Prostate gland (tissue), 2 donors: ENCODE measurements at regions not wholly inside any gene's neighbourhood (a gene's known extent, or its start where the extent isn't known, plus 50 kb on each side); places are given as distances from the start of the nearest gene placed in this dataset.
"Not testable (repeated sequence)": the region's sequence is repeated elsewhere in the genome, so short reads cannot be mapped to it uniquely, and the experiment has no call there.

Source experiments
- DNase-seq: peaks from one replicate; pipeline ENCODE4 v3.0.0-alpha.2; 2019; ENCODE audit warnings: low spot score
- H3K27ac ChIP-seq, 2 donors: fragments of 200-600 bp; sonication (generic); 2 replicates each; pipeline ENCODE4 v1.5.1; 2017 to 2019
- H3K27me3 ChIP-seq: fragments of 200-600 bp; sonication (generic); replicated peaks from 2 replicates; pipeline ENCODE4 v1.5.1; 2019; ENCODE audit not compliant: insufficient read depth
- H3K36me3 ChIP-seq, 2 donors: fragments of 200-600 bp; sonication (generic); 1 replicate in 1 of 2; 2 replicates in 1 of 2; pipeline versions ENCODE4 v1.5.1 to v1.8.1; 2017 to 2019
- H3K4me1 ChIP-seq: fragments of 200-600 bp; sonication (generic); replicated peaks from 2 replicates; pipeline ENCODE4 v1.5.1; 2019
- H3K4me3 ChIP-seq, 2 donors: fragments of 200-600 bp; sonication (generic); 2 replicates each; pipeline ENCODE4 v1.5.1; 2017 to 2019
- H3K9me3 ChIP-seq: fragments of 200-600 bp; sonication (generic); 2 replicates; pipeline ENCODE4 v1.5.1; 2017
- POLR2A ChIP-seq: fragments of 450-650 bp; IDR thresholded peaks from one replicate; pipeline ENCODE4 v1.6.1; 2016; ENCODE audit warnings: antibody characterized with exemption, mild to moderate bottlenecking
- POLR2AphosphoS5 ChIP-seq: sonication (generic); formaldehyde crosslinking; IDR thresholded peaks from one replicate; pipeline ENCODE4 v1.6.1; 2017; ENCODE audit warnings: antibody characterized with exemption
- WGBS: methylation state at CpG from one replicate; pipeline ENCODE4 v1.1.5; 2018; 5-methylcytosine and 5-hydroxymethylcytosine counted together
- intact Hi-C: fragments of 100-400 bp; cut with DNase I; formaldehyde crosslinking; loops from one replicate; pipeline ENCODE4 v1.14.2; 2022
- TF ChIP-seq, protein P1 (sequence below), 4 experiments: fragments of 200-600 bp in 2 of 4; fragments of 450-650 bp in 2 of 4; sonication (generic) in 2 of 4; IDR thresholded peaks; 1 replicate in 3 of 4; 2 replicates in 1 of 4; pipeline ENCODE4 v1.5.1; 2016 to 2019; ENCODE audit warnings: antibody characterized with exemption in 4 of 4, mild to moderate bottlenecking in 2 of 4, moderate library complexity in 2 of 4

DNA sequence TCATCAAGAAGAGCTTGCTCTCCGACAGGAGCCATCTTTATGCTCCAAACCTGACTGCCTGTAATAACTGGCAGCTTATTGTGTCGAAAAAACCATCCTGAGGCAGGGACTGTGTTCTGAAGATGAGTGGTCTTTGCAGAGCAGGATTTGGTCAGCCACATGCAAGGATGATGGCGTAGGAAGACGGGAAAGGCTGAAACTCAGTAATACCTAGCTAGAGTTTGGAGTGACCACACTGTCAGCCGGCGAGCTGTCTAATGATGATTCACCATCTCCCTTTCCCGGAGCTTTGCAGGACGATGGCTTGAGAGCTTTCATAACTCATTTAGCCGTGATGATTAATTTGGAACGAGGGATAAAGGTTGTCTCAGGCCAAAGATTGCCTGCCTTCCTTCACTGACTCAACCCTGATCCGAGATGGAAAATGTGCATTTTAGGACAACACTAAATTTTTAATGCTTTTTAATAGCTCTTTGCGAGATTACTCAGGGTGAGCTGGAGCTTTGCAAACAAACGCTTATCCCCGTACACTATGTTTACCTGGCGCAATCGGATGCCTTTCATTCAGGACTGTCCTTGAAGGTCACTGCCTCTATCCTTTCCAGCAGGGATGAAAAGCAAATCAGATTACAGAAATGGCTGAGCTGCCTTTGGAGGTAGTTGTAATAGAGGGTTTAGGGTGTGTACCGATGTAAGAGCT is 288.5 kb downstream of the ASMT start:
- Histone ChIP-seq H3K36me3 (no peaks in the 10 kb centered on the region), H3K4me1 (no peaks in the 10 kb centered on the region), H3K27ac (no peak overlapping the region), H3K27me3 (no peaks in the 10 kb centered on the region), H3K9me3 (no peaks in the 10 kb centered on the region), H3K4me3 (no peak overlapping the region)
- no peak for DNase-seq
- WGBS: 53% methylated on average over 17 of the region's 17 CpGs
- intact Hi-C loops: no loop called here
- TF ChIP-seq POLR2A: no peak
- TF ChIP-seq POLR2AphosphoS5: no peak
- TF ChIP-seq, protein P1, sequence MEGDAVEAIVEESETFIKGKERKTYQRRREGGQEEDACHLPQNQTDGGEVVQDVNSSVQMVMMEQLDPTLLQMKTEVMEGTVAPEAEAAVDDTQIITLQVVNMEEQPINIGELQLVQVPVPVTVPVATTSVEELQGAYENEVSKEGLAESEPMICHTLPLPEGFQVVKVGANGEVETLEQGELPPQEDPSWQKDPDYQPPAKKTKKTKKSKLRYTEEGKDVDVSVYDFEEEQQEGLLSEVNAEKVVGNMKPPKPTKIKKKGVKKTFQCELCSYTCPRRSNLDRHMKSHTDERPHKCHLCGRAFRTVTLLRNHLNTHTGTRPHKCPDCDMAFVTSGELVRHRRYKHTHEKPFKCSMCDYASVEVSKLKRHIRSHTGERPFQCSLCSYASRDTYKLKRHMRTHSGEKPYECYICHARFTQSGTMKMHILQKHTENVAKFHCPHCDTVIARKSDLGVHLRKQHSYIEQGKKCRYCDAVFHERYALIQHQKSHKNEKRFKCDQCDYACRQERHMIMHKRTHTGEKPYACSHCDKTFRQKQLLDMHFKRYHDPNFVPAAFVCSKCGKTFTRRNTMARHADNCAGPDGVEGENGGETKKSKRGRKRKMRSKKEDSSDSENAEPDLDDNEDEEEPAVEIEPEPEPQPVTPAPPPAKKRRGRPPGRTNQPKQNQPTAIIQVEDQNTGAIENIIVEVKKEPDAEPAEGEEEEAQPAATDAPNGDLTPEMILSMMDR (IDR thresholded peaks at IDR 0.05): no peak

GRCh38 chrX:1904663-1905218 is 289.9 kb downstream of the ASMT start:
- 87% methylated on average over 2 of the region's 2 CpGs for WGBS
- Histone ChIP-seq H3K9me3 (no peaks in the 10 kb centered on the region), H3K27me3 (no peaks in the 10 kb centered on the region), H3K4me1 (no peaks in the 10 kb centered on the region), H3K27ac (no peak overlapping the region), H3K4me3 (no peak overlapping the region), H3K36me3 (no peaks in the 10 kb centered on the region)
- no peak for DNase-seq
- intact Hi-C loops: no loop called here
- no peak for TF ChIP-seq POLR2AphosphoS5

DNA sequence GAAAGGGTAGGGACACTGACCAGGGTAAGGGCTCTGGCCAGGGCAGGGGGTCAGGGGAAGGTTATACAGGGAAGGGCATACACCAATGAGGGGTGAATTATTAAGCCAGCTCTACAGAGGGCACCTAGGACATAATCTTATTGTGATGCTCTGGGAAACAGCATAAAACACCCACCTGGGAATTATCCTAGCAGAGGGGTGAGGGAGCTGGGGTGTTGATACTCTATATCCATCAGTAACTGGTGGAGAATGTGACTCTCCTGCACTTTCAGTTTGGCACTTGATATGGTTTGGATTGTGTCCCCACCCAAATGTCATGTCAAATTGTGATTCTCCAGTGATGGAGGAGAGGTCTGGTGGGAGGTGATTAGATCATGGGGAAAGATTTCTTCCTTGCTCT is 291.2 kb downstream of the ASMT start:
- no peak for DNase-seq
- H3K27me3 ChIP-seq: no peaks in the 10 kb centered on the region
- H3K4me3 ChIP-seq: no peak overlapping the region
- H3K27ac ChIP-seq: no peak overlapping the region
- no peaks in the 10 kb centered on the region for H3K9me3 ChIP-seq
- intact Hi-C loops: no loop called here
- TF ChIP-seq, protein P1 (IDR thresholded peaks at IDR 0.05): no peak
- TF ChIP-seq POLR2AphosphoS5 (no peak), POLR2A (no peak)
- H3K36me3 ChIP-seq: no peaks in the 10 kb centered on the region
- no peaks in the 10 kb centered on the region for H3K4me1 ChIP-seq

DNA sequence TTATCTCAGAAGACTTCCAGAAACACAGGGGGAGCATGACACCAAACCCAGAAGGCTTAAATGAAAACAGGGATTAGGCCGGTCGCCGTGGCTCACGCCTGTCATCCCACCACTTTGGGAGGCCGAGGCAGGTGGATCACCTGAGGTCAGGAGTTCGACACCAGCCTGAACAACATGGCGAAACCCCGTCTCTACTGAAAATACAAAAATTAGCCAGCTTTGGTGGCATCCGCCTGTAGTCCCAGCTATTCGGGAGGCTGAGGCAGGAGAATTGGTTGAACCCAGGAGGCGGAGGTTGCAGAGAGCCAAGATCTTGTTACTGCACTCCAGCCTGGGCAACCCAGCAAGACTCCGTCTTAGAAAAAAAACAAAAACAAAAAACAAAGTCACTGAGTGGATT is 294.1 kb downstream of the ASMT start:
- 92% methylated on average over 12 of the region's 12 CpGs for WGBS
- H3K9me3 ChIP-seq, intact Hi-C loops: not testable (repeated sequence)

GRCh38 chrX:1909419-1910206 is 294.8 kb downstream of the ASMT start:
- H3K27ac ChIP-seq: no peak overlapping the region
- no peak overlapping the region for H3K4me3 ChIP-seq
- intact Hi-C loops: no loop called here
- H3K27me3 ChIP-seq: no peaks in the 10 kb centered on the region
- H3K36me3 ChIP-seq: no peaks in the 10 kb centered on the region
- no peaks in the 10 kb centered on the region for H3K9me3 ChIP-seq
- DNase-seq: no peak
- H3K4me1 ChIP-seq: no peaks in the 10 kb centered on the region
- WGBS: 46% methylated on average over 13 of the region's 13 CpGs
- TF ChIP-seq, protein P1 (IDR thresholded peaks at IDR 0.05): no peak
- TF ChIP-seq POLR2A (no peak), POLR2AphosphoS5 (no peak)

More for the DNA sequence above, 294.1 kb downstream of the ASMT start:
- H3K36me3 ChIP-seq, H3K4me3 ChIP-seq, H3K4me1 ChIP-seq, H3K27me3 ChIP-seq, H3K27ac ChIP-seq, DNase-seq: not testable (repeated sequence)

- H3K27ac ChIP-seq: no peak overlapping the region
- TF ChIP-seq, protein P1 (IDR thresholded peaks at IDR 0.05): no peak
- no peak for TF ChIP-seq POLR2A
- TF ChIP-seq POLR2AphosphoS5: no peak
- no peak overlapping the region for H3K4me3 ChIP-seq
- intact Hi-C loops: no loop called here
- H3K9me3 ChIP-seq: no peaks in the 10 kb centered on the region
- no peak for DNase-seq
- H3K4me1 ChIP-seq: no peaks in the 10 kb centered on the region
- 72% methylated on average over 2 of the region's 2 CpGs for WGBS
- H3K36me3 ChIP-seq: no peaks in the 10 kb centered on the region
- no peaks in the 10 kb centered on the region for H3K27me3 ChIP-seq
Observed at GRCh38 chrX:1910207-1910470, 295.3 kb downstream of the ASMT start.
